Erythroblast (primary cell): ENCODE measurements at regions not wholly inside any gene's neighbourhood (a gene's known extent, or its start where the extent isn't known, plus 50 kb on each side); places are given as distances from the start of the nearest gene placed in this dataset.

Source experiments
- DNase-seq, 2 experiments: peaks; one replicate each; lab custom pipeline; 2025; lab: John Stamatoyannopoulos, UW
- GATA1 ChIP-seq: IDR thresholded peaks from 2 replicates; pipeline ENCODE4 v1.6.1; 2011; ENCODE audit warnings: low read depth, mild to moderate bottlenecking, control low read depth, low read length, moderate library complexity
- POLR2A ChIP-seq: IDR thresholded peaks from 2 replicates; pipeline ENCODE4 v1.6.1; 2011; ENCODE audit warnings: mild to moderate bottlenecking, low read length

GRCh38 chr5:67381236-67381880 lies 184.8 kb upstream of the CD180 start:
- no peak for DNase-seq
- TF ChIP-seq POLR2A, result no peak
- no peak for TF ChIP-seq GATA1

GRCh38 chr5:67380431-67380830 lies 183.8 kb upstream of the CD180 start:
- DNase-seq, result no peak
- no peak for TF ChIP-seq GATA1
- TF ChIP-seq POLR2A, result no peak

DNA sequence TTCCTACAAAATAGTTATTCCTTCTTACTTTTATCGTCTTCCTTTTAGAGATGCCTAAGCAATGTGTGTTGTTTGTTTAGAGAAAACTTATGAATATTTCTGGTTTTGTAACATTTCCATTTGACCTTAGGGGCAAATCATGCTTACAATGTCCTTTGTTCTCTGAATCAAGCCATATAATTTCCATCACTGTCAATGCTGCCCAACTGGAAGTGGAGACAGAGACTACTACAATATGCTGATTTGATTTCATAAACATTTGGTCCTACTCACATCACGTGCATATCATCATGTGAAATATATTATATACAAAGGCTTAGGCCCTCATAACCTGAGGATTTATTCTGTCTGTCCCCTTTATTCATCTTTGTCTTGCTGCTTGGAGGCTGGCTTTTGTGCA lies 183.2 kb upstream of the CD180 start:
- no peak for DNase-seq

GRCh38 chr5:67378256-67378655 lies 181.7 kb upstream of the CD180 start:
- no peak for DNase-seq
- TF ChIP-seq GATA1 (no peak), POLR2A (no peak)

More for the DNA sequence above, 183.2 kb upstream of the CD180 start:
- TF ChIP-seq POLR2A (no peak), GATA1 (no peak)

DNA sequence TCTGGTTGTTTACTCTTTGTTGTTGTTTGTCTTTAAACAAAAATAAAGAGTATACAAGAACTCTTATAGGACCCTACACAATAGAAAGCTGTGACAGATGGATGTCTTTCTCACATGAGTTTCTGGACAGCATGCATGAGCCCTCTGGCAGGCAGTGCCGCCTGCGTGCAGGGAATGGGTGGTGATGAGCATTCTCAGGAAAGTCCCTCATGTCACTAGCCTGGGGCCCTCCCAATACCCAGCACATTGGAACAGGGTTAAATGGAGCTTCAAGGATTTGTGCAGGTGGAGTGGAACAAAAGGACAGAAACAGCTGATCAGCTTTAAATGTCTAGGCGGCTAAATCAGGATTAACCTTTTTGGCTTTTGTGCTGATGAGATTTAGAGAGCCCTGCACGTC lies 181.0 kb upstream of the CD180 start:
- no peak for DNase-seq
- TF ChIP-seq GATA1 (no peak), POLR2A (no peak)

DNA sequence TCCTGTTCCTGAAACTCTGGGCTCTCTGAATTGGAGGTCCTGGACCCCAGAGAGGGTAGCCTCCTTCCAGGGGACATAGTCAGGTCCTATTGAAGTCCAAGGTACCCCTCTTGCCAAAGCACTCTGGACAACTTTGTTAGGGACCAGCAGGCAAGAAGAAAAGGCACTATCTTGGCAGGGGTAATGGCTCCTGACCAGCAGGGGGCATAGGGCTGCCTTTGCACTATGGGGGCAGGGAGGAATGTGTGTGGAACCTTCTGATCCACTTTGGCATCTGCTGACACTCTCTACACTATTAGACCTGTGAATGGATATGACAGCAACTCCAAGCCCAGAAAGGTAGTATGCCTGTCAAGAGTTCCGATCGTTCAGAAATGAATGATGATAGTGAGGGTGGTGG lies 179.0 kb upstream of the CD180 start:
- TF ChIP-seq GATA1 (no peak), POLR2A (no peak)
- peak; percentile 13 to 31 for DNase-seq

DNA sequence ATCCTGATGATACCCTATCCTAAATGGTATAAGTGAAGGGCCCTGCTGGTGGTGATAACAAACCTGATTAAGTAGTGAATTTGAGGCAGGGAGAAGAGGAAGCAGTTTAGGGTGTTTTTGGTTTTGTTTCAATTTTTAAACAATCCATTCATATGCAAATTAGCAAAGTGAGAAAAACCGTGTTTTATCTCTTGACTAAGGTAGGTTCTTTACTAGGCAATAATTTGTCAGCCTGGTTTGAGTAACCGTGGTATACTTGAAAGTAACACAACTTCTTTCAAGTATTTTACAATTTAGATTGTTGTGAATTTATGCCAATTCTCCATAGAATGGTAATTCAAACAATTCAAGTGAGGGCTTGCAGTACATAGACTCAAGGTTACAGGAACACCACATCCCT lies 177.8 kb upstream of the CD180 start:
- DNase-seq, result no peak
- TF ChIP-seq GATA1 (no peak), POLR2A (no peak)

- no peak for DNase-seq
- TF ChIP-seq GATA1, result no peak
- TF ChIP-seq POLR2A, result no peak
These were observed 176.9 kb upstream of the CD180 start for GRCh38 chr5:67373518-67373917.

GRCh38 chr5:67372887-67373286 lies 176.3 kb upstream of the CD180 start:
- TF ChIP-seq GATA1 (no peak), POLR2A (no peak)
- no peak for DNase-seq

GRCh38 chr5:67371924-67372323 lies 175.3 kb upstream of the CD180 start:
- TF ChIP-seq GATA1 (no peak), POLR2A (no peak)
- no peak for DNase-seq

GRCh38 chr5:67366691-67367395 lies 170.2 kb upstream of the CD180 start:
- DNase-seq, result no peak
- TF ChIP-seq GATA1, result no peak
- no peak for TF ChIP-seq POLR2A

DNA sequence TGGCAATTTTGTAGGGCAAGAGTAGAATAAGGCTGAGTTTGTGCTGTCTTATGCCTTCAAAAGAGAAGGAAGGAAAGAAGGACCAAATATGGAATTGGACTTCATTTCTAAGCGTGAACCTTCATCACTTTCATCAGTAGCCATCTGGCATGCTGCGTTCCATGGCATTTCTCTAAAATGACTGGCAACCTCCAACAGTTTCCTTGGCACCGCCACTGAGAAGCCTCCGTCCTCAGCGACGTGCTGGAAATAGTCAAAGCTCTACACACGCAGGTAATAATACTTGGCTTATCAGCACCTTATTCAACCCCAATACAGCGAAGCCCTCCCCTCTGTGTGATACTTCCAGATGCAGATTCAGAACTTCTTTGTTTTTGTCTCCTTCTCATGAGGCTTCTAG lies 169.7 kb upstream of the CD180 start:
- no peak for DNase-seq
- TF ChIP-seq POLR2A (no peak), GATA1 (no peak)

GRCh38 chr5:67364381-67364970 lies 167.9 kb upstream of the CD180 start:
- no peak for TF ChIP-seq GATA1
- TF ChIP-seq POLR2A, result no peak
- no peak for DNase-seq

DNA sequence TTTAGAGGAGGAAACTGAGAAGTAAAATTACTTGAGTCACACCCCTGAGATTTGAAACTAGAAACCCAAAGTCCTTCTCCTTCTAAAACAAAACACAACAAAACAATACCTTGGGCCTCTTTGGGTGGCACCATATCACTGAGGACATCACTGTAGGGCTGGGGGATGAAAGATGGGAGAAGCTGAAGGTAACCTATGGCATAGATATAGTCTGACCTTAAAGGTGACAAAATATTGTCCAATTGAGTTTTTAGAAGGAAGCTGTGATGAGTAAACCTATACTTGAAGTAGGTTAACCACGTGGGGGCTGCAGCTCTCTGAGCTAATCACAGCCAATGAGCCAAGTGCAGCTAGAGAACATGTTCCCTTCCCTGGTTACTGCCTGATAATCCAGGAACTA lies 167.4 kb upstream of the CD180 start:
- TF ChIP-seq GATA1, result no peak
- no peak for TF ChIP-seq POLR2A

More for the DNA sequence above, 167.4 kb upstream of the CD180 start:
- DNase-seq, result no peak
